ENCODE measurements at regions not wholly inside any gene's neighbourhood (a gene's known extent, or its start where the extent isn't known, plus 50 kb on each side); places are given as distances from the start of the nearest gene placed in this dataset.

DNA sequence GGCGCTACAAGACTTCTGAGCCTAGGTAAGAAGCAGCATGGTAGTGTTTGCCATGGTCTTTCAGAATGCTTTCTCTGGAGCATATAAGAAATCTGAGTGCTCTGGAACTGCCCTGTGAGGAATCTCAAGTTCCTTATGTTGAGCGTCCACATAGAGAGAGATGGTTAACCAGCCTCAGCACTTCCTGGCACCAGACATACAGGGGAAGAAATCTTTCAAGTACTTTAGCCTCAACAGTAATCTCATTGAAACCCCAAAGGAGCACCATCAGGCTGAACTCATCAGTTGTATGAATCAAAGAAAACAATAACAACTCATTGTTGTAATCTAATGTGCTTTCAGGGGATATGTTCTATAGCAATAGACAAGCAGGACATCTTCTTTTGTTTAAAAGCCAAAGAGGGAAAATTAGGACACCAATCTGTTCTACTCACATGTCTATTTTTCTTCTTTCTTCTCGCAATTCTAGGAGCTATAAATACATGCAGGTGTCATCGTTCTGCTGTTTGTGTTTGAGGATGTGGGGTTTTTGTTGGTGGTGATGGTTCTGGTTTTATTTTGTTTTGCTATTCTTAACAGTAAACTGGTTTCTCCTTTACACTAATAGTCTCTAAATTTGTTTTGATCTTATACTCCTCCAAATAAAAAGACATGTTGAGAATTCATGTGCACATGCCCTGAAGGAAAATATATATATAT, 1145.0 kb upstream of the LRRN3 start:
- TF ChIP-seq EGR1 (IDR thresholded peaks at IDR 0.05; ENCODE audit: low read depth in 2 of 2) (no peak), JUND (IDR thresholded peaks at IDR 0.05) (no peak), SP1 (IDR thresholded peaks at IDR 0.05) (no peak), FOXA1 (IDR thresholded peaks at IDR 0.05) (no peak), HNF4A (conservative IDR thresholded peaks at IDR 0.05) (no peak), RAD21 (IDR thresholded peaks at IDR 0.05) (no peak), YY1 (IDR thresholded peaks at IDR 0.05) (no peak), TAF1 (conservative IDR thresholded peaks at IDR 0.05) (no peak)
- TF ChIP-seq, protein P1, sequence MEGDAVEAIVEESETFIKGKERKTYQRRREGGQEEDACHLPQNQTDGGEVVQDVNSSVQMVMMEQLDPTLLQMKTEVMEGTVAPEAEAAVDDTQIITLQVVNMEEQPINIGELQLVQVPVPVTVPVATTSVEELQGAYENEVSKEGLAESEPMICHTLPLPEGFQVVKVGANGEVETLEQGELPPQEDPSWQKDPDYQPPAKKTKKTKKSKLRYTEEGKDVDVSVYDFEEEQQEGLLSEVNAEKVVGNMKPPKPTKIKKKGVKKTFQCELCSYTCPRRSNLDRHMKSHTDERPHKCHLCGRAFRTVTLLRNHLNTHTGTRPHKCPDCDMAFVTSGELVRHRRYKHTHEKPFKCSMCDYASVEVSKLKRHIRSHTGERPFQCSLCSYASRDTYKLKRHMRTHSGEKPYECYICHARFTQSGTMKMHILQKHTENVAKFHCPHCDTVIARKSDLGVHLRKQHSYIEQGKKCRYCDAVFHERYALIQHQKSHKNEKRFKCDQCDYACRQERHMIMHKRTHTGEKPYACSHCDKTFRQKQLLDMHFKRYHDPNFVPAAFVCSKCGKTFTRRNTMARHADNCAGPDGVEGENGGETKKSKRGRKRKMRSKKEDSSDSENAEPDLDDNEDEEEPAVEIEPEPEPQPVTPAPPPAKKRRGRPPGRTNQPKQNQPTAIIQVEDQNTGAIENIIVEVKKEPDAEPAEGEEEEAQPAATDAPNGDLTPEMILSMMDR (IDR thresholded peaks at IDR 0.05; ENCODE audit: low read depth, low read length, missing input control) = no peak
- TF ChIP-seq, protein P2, sequence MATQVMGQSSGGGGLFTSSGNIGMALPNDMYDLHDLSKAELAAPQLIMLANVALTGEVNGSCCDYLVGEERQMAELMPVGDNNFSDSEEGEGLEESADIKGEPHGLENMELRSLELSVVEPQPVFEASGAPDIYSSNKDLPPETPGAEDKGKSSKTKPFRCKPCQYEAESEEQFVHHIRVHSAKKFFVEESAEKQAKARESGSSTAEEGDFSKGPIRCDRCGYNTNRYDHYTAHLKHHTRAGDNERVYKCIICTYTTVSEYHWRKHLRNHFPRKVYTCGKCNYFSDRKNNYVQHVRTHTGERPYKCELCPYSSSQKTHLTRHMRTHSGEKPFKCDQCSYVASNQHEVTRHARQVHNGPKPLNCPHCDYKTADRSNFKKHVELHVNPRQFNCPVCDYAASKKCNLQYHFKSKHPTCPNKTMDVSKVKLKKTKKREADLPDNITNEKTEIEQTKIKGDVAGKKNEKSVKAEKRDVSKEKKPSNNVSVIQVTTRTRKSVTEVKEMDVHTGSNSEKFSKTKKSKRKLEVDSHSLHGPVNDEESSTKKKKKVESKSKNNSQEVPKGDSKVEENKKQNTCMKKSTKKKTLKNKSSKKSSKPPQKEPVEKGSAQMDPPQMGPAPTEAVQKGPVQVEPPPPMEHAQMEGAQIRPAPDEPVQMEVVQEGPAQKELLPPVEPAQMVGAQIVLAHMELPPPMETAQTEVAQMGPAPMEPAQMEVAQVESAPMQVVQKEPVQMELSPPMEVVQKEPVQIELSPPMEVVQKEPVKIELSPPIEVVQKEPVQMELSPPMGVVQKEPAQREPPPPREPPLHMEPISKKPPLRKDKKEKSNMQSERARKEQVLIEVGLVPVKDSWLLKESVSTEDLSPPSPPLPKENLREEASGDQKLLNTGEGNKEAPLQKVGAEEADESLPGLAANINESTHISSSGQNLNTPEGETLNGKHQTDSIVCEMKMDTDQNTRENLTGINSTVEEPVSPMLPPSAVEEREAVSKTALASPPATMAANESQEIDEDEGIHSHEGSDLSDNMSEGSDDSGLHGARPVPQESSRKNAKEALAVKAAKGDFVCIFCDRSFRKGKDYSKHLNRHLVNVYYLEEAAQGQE (IDR thresholded peaks at IDR 0.05) = no peak
- TF ChIP-seq, protein P3, sequence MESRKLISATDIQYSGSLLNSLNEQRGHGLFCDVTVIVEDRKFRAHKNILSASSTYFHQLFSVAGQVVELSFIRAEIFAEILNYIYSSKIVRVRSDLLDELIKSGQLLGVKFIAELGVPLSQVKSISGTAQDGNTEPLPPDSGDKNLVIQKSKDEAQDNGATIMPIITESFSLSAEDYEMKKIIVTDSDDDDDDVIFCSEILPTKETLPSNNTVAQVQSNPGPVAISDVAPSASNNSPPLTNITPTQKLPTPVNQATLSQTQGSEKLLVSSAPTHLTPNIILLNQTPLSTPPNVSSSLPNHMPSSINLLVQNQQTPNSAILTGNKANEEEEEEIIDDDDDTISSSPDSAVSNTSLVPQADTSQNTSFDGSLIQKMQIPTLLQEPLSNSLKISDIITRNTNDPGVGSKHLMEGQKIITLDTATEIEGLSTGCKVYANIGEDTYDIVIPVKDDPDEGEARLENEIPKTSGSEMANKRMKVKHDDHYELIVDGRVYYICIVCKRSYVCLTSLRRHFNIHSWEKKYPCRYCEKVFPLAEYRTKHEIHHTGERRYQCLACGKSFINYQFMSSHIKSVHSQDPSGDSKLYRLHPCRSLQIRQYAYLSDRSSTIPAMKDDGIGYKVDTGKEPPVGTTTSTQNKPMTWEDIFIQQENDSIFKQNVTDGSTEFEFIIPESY (IDR thresholded peaks at IDR 0.05) = no peak
- TF ChIP-seq, protein P4, sequence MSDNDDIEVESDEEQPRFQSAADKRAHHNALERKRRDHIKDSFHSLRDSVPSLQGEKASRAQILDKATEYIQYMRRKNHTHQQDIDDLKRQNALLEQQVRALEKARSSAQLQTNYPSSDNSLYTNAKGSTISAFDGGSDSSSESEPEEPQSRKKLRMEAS (IDR thresholded peaks at IDR 0.05) = no peak
- TF ChIP-seq, protein P5, sequence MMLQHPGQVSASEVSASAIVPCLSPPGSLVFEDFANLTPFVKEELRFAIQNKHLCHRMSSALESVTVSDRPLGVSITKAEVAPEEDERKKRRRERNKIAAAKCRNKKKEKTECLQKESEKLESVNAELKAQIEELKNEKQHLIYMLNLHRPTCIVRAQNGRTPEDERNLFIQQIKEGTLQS (IDR thresholded peaks at IDR 0.05) = no peak

All from liver (tissue), 3 donors.